IPS DF 6.9 (cell line): ENCODE measurements at regions not wholly inside any gene's neighbourhood (a gene's known extent, or its start where the extent isn't known, plus 50 kb on each side); places are given as distances from the start of the nearest gene placed in this dataset.

ENCODE experiments used
- DNase-seq: peaks from one replicate; pipeline ENCODE4 v3.0.0-alpha.2; 2013; ENCODE audit warnings: low read depth, low spot score
- H3K27ac ChIP-seq: one replicate; pipeline ENCODE4 v1.5.1; 2013; ENCODE audit warnings: low read length, control low read depth
- H3K27me3 ChIP-seq: 2 replicates; pipeline ENCODE4 v1.6.1; 2013; ENCODE audit warnings: mild to moderate bottlenecking, low read length; ENCODE audit not compliant: control insufficient read depth, insufficient read depth
- H3K36me3 ChIP-seq: 2 replicates; pipeline ENCODE4 v1.6.1; 2013; ENCODE audit warnings: low read length; ENCODE audit not compliant: control insufficient read depth, insufficient read depth
- H3K4me1 ChIP-seq: 2 replicates; pipeline ENCODE4 v1.6.1; 2013; ENCODE audit warnings: low read length; ENCODE audit not compliant: control insufficient read depth, insufficient read depth
- H3K4me3 ChIP-seq: 2 replicates; pipeline ENCODE4 v1.5.1; 2013; ENCODE audit warnings: mild to moderate bottlenecking, low read length
- H3K9me3 ChIP-seq: 2 replicates; pipeline ENCODE4 v1.6.1; 2013; ENCODE audit warnings: low read length, inconsistent platforms; ENCODE audit not compliant: control insufficient read depth, insufficient read depth
- WGBS: extraction: QIAGEN DNeasy Blood & Tissue Kit; methylation state at CpG from one replicate; pipeline ENCODE4 v1.1.7; 2013; ENCODE audit warnings: mixed read lengths, missing lambda C conversion rate; ENCODE audit not compliant: insufficient read length, insufficient coverage; 5-methylcytosine and 5-hydroxymethylcytosine counted together

DNA sequence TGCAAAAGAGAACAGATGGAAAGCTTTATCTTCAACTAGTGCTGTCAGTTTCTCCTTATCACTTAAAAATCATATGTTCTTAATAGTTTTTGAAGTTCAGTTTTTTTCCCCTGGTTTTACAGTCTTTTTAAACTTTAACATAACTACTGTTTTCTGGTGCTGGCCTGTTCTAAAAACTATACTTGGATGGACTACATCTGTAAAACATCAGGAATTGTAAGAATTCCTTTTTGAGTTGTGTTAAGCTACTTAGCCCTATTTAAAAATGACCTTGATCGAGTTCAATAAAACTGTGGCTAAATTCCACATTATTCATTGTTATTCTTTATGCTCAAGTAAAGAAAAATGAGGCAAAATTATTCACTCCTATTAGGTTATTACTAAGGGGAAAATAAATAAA, 397.7 kb downstream of the NUP35 start:
- WGBS, result no CpG with 5 or more reads among the region's 1 CpG
- H3K27me3 ChIP-seq, result no peaks in the 10 kb centered on the region
- no peak overlapping the region for H3K27ac ChIP-seq
- H3K4me3 ChIP-seq, result no peak overlapping the region
- DNase-seq, result no peak
- H3K36me3 ChIP-seq, result no peaks in the 10 kb centered on the region
- no peaks in the 10 kb centered on the region for H3K4me1 ChIP-seq
- H3K9me3 ChIP-seq, result no peaks in the 10 kb centered on the region

DNA sequence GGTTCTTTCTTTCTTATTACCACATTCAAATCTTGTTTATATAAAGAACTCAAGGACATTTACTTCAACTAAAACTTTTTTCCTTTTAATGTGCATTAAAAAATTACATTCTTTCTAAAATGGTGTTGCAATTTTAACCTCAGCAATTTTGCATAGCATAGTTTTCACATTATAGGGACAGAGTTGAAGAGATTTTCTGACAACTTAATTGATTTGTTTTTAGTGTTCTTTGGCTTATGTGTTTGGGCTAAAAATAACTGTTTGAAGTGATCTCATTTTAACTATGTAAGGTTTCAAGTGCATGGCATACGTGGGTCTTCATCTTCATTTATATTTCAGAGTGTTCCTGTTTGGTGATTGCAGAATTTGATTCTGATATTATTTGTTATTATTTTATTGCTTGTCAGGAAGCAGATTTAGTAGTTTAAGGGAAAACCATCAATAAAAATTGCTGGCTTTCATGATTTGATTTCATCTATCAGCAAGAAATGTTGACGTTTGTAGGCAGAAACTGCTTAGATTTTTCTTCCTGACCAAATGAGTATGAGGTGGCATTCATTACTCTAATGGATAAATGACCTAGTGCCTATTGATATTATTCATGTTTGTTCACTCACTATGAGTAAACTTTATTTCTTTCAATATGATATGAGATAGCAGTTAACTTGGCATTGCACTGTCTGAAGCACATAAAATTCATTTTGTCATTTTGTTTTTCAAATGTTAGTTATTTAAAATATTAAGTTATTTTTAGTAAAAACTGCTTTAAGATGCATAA, 398.4 kb downstream of the NUP35 start:
- Histone ChIP-seq H3K27me3 (0 out of 2 replicates have a peak, but pooled peaks cover under 1% of the 10 kb centered on the region), H3K4me3 (no peak overlapping the region), H3K27ac (no peak overlapping the region), H3K36me3 (no peaks in the 10 kb centered on the region), H3K9me3 (no peaks in the 10 kb centered on the region), H3K4me1 (no peaks in the 10 kb centered on the region)
- no CpG with 5 or more reads among the region's 2 CpGs for WGBS
- DNase-seq, result no peak

DNA sequence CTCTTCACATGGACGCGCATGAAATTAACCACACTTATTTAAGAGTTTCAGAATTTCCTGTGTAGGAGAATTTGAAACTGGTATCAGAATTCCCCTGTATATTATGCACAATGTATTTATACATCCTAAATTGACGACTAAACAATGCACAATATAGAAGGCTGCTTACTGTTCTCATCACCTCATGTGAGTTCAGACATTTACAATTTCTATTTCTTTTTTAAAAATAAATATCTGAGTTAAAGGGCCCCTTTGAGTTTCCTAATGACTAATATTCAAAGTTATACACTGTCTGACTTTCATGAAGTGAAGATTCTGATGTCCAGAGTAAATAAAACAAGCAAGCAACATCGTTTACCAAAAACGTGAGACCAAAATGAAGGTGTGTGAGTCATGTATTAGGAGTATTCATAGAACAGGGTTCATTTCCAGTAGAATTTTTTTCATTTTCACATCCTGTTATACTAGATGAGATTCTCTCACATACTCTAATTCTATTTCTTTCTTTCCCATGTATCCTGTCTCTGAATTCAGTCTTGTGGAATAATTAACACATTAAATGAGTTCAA, 406.2 kb downstream of the NUP35 start:
- no peaks in the 10 kb centered on the region for H3K36me3 ChIP-seq
- H3K4me3 ChIP-seq, result no peak overlapping the region
- H3K27me3 ChIP-seq, result 0 out of 2 replicates have a peak, but pooled peaks cover 1% of the 10 kb centered on the region
- WGBS, result no CpG with 5 or more reads among the region's 5 CpGs
- no peak for DNase-seq
- H3K9me3 ChIP-seq, result no peaks in the 10 kb centered on the region
- peaks cover 2% of the 10 kb centered on the region; the same call in 1 of the 2 replicates for H3K4me1 ChIP-seq
- no peak overlapping the region for H3K27ac ChIP-seq

DNA sequence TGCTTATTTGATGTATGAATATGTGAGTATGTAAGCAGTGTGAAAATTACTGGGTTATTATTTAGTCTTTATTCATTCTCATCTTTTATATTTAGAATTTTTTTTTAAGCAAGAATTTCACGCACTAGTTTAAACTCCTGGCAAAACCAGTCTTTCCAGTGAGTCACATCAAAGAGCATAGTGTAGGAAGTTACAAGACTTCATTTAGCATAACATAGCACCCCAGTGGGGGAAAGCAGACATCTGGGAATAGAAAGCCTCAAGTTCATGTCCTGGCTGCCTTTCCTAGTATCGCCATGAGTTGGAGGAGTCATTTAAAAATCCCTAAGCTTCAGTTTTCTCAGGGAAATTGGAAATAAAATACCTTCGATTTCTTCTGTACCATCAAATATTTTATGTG, 408.3 kb downstream of the NUP35 start:
- Histone ChIP-seq H3K27ac (no peak overlapping the region), H3K4me1 (peaks cover 2% of the 10 kb centered on the region; the same call in 1 of the 2 replicates), H3K36me3 (no peaks in the 10 kb centered on the region), H3K27me3 (0 out of 2 replicates have a peak, but pooled peaks cover 1% of the 10 kb centered on the region), H3K4me3 (no peak overlapping the region), H3K9me3 (no peaks in the 10 kb centered on the region)
- DNase-seq, result peak; percentile 58
- WGBS, result no CpG with 5 or more reads among the region's 3 CpGs

DNA sequence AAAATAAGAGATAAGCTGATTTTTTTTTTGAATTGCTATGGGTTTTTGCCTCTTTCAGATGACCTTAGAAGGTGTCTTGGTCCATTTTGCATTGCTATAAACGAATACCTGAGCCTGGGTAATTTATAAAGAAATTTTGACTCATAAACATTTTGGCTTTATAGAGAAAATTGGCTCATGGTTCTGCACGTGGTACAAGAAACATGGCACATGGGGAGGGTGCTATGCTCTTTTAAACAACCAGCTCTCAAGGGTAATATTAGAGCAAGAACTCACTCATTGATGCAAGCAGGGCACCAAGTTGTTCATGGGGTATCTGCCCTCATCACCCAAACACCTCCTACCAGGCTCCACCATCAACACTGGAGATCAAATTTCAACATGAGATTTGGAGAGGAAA, 408.8 kb downstream of the NUP35 start:
- H3K4me1 ChIP-seq, result peaks cover 2% of the 10 kb centered on the region; the same call in 1 of the 2 replicates
- no CpG with 5 or more reads among the region's 2 CpGs for whole genome bisulfite sequencing
- DNase-seq, result no peak
- H3K36me3 ChIP-seq, result no peaks in the 10 kb centered on the region
- H3K9me3 ChIP-seq, result no peaks in the 10 kb centered on the region
- H3K4me3 ChIP-seq, result no peak overlapping the region
- no peaks in the 10 kb centered on the region for H3K27me3 ChIP-seq
- H3K27ac ChIP-seq, result no peak overlapping the region

DNA sequence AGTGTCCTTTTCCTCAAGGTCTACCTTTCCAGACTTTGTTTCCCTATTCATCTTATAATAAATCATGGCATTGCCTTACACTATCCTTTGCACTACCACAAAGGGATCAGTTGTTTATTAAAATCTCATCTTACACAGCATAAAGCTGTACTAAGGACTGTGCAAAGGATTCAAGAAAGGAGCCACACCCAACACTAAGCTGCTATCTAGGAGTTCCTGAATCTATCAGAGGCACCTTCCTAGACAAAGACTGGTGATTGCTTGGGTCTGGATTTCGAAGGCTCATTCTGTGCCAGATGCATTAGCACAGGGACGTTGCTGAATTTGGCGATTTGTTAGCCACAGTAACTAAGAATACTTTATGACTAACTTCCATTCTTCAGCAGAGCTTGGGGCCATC, 412.0 kb downstream of the NUP35 start:
- WGBS, result no CpG with 5 or more reads among the region's 3 CpGs
- no peaks in the 10 kb centered on the region for H3K36me3 ChIP-seq
- H3K4me3 ChIP-seq, result no peak overlapping the region
- no peak for DNase-seq
- no peak overlapping the region for H3K27ac ChIP-seq
- H3K27me3 ChIP-seq, result no peaks in the 10 kb centered on the region
- no peaks in the 10 kb centered on the region for H3K9me3 ChIP-seq
- no peaks in the 10 kb centered on the region for H3K4me1 ChIP-seq

DNA sequence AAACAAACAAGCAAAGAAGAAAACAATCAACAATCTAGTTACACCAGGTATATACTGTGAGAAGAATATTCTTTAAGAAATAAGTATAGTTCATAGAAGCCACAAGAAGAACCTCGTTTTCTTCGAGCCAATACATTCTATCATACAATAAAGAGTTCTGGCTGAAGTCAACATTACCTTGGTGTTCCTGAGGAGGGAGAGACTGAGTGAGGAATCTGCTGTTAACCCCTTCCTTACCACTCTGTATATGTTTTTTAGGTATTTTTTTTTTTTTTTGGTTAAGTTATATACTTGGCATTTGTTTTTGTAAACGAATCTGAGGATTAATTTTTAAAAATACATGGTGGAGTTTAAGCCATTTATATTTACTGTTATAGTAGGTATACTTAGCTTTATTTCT, 412.5 kb downstream of the NUP35 start:
- Histone ChIP-seq H3K4me3 (no peak overlapping the region), H3K27ac (no peak overlapping the region), H3K4me1 (0 out of 2 replicates have a peak, but pooled peaks cover under 1% of the 10 kb centered on the region), H3K27me3 (no peaks in the 10 kb centered on the region), H3K9me3 (no peaks in the 10 kb centered on the region), H3K36me3 (no peaks in the 10 kb centered on the region)
- 100% methylated on average over 1 of the region's 3 CpGs for WGBS
- no peak for DNase-seq

DNA sequence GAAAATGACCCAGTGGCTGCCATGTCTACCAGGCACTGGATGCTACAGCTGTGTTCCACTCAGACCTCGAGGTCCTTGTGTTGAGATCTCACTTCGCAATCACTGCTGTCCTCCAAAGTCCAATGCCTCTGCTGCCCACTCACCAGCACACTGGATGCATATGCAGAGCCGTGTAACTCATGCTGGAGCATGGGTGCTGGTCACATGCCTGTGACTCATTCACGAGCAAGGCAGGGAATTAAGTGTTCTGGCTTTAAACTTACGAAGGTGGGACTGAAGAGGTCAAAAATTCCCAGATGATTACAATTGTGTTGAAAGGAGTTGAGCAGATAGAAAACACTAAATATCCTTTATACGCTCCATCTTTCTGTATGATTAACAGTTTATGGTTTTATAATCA, 417.5 kb downstream of the NUP35 start:
- H3K27ac ChIP-seq, result no peak overlapping the region
- H3K4me3 ChIP-seq, result no peak overlapping the region
- no peaks in the 10 kb centered on the region for H3K36me3 ChIP-seq
- DNase-seq, result no peak
- no CpG with 5 or more reads among the region's 6 CpGs for WGBS
- H3K4me1 ChIP-seq, result peaks cover 3% of the 10 kb centered on the region; the same call in 1 of the 2 replicates
- no peaks in the 10 kb centered on the region for H3K27me3 ChIP-seq
- no peaks in the 10 kb centered on the region for H3K9me3 ChIP-seq

DNA sequence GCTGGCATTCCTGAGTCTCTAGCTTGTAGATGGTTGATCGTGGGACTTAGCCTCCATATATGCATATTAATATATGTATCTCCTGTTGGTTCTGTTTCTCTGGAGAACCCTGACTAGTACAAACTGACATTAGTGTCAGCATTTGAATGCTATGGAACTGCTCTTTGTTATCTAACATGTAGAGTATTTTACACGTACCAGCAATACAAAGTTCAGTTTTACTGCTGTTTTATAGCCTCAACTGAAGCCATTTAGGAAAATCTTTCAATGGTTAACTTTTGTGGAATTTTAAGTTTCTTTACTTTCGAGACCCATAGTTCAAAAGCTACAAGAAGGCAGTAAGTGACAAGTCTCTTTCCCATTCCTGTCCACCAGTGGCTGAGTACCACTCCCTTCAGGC, 418.4 kb downstream of the NUP35 start:
- H3K36me3 ChIP-seq, result no peaks in the 10 kb centered on the region
- no peak overlapping the region for H3K4me3 ChIP-seq
- no peak for DNase-seq
- H3K27me3 ChIP-seq, result no peaks in the 10 kb centered on the region
- H3K9me3 ChIP-seq, result no peaks in the 10 kb centered on the region
- H3K27ac ChIP-seq, result no peak overlapping the region
- peaks cover 3% of the 10 kb centered on the region; the same call in 1 of the 2 replicates for H3K4me1 ChIP-seq
- WGBS, result no CpG with 5 or more reads among the region's 3 CpGs

DNA sequence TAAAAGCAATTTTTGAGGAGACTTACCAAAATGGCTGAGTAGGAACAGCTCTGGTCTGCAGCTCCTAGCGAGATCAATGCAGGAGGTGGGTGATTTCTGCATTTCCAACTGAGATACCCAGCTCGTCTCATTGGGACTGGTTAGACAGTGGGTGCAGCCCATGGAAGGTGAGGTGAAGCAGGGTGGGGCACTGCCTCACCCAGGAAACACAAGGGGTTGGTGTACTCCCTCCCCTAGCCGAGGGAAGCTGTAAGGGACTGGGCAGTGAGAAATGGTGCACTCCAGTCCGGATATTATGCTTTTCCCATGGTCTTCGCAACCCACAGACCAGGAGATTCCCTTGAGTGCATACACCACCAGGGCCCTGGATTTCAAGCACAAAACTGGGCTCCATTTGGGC, 419.0 kb downstream of the NUP35 start:
- Histone ChIP-seq H3K9me3 (no peaks in the 10 kb centered on the region), H3K27me3 (no peaks in the 10 kb centered on the region), H3K4me1 (peaks cover 3% of the 10 kb centered on the region; the same call in 1 of the 2 replicates), H3K36me3 (no peaks in the 10 kb centered on the region), H3K4me3 (no peak overlapping the region), H3K27ac (no peak overlapping the region)
- DNase-seq, result no peak
- no CpG with 5 or more reads among the region's 5 CpGs for WGBS
